ENCODE measurements at regions not wholly inside any gene's neighbourhood (a gene's known extent, or its start where the extent isn't known, plus 50 kb on each side); places are given as distances from the start of the nearest gene placed in this dataset.
A peak's percentile ranks its signal among the peaks of the same experiment; 100 is the strongest.

DNA sequence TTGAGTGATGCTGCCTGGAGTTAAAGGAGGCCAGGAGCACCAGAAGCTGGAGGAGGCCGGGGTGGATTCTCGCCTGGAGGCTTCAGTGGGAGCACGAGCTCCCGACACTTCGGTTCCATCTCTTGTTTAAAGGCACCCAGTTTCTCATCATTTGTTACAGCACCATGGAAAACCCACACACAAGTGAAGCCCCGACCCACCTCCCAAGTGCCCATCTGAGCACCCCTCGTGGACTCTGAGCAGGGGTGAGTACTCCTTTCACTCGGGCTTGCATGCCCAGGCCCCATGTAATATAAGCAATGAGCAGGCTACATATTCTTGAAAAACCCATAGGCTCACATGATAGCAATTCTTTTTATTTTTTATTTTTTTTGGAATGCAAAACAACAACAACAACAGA is 196.9 kb upstream of the MAF start:
- no peak for TF ChIP-seq POLR2A (IDR thresholded peaks at IDR 0.05)
- TF ChIP-seq, protein P1, sequence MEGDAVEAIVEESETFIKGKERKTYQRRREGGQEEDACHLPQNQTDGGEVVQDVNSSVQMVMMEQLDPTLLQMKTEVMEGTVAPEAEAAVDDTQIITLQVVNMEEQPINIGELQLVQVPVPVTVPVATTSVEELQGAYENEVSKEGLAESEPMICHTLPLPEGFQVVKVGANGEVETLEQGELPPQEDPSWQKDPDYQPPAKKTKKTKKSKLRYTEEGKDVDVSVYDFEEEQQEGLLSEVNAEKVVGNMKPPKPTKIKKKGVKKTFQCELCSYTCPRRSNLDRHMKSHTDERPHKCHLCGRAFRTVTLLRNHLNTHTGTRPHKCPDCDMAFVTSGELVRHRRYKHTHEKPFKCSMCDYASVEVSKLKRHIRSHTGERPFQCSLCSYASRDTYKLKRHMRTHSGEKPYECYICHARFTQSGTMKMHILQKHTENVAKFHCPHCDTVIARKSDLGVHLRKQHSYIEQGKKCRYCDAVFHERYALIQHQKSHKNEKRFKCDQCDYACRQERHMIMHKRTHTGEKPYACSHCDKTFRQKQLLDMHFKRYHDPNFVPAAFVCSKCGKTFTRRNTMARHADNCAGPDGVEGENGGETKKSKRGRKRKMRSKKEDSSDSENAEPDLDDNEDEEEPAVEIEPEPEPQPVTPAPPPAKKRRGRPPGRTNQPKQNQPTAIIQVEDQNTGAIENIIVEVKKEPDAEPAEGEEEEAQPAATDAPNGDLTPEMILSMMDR (IDR thresholded peaks at IDR 0.05), result no peak
- Histone ChIP-seq H3K4me3 (no peak overlapping the region), H3K36me3 (replicated peaks in 1 of 2) (no peaks in the 10 kb centered on the region), H3K4me1 (replicated peaks in 1 of 2) (no peaks in the 10 kb centered on the region), H3K27ac (no peak overlapping the region), H3K27me3 (no peaks in the 10 kb centered on the region), H3K9me3 (replicated peaks in 1 of 3) (no peaks in the 10 kb centered on the region)
- no peak for DNase-seq
- whole genome bisulfite sequencing, 4 donors, result 92 to 95% (median 94%) methylated on average over 8 of the region's 8 CpGs
- intact Hi-C loops (cut with DNase I), result no loop called here

DNA sequence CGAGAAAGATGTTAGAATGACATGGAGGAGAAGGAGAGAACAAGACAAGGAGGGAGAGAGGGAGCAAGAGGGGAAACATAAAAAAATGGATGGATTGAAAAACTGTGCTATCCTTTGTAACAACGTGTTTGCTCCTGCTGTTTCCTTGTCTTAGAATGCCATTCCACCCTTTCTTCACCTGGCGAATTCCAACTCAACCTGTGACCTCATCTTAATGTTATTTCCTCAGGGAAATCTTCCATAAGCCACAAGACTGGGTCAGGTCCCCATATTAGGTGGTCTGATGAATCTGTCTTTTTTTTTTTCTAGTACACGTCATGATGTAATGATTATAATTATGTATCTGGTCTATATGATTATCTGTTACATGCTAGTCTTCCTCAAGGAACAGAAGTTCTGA is 195.0 kb upstream of the MAF start:
- Histone ChIP-seq H3K27me3 (no peaks in the 10 kb centered on the region), H3K27ac (no peak overlapping the region), H3K36me3 (replicated peaks in 1 of 2) (no peaks in the 10 kb centered on the region), H3K9me3 (replicated peaks in 1 of 3) (no peaks in the 10 kb centered on the region), H3K4me3 (no peak overlapping the region), H3K4me1 (replicated peaks in 1 of 2) (no peaks in the 10 kb centered on the region)
- intact Hi-C loops (cut with DNase I), result no loop called here
- no peak for TF ChIP-seq POLR2A (IDR thresholded peaks at IDR 0.05)
- TF ChIP-seq, protein P1 (IDR thresholded peaks at IDR 0.05), result no peak
- DNase-seq, result no peak
- 80 to 91% (median 88%) methylated on average over 4 of the region's 4 CpGs for WGBS, 4 donors

DNA sequence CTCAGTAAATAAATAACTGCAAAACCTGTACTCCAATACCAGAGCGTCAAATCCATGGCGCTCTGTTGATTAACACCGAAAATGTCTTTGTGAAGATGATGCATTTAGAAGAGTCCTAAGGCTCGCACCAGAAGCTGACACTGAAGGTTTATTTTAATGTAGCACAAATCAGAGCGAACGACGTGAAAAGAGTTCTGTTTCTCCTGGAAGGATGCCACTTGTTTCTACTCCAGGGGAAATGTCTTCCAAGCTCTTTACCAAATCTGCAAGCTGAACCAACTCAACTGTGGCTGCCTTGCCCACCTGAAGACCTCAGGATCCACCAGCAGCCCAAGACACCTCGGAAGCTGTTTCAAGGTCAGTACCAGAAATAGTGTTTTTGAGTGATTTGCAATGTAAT is 194.4 kb upstream of the MAF start:
- WGBS, 4 donors, result 72 to 77% (median 76%) methylated on average over 8 of the region's 8 CpGs
- Histone ChIP-seq H3K4me3 (no peak overlapping the region), H3K27me3 (no peaks in the 10 kb centered on the region), H3K36me3 (replicated peaks in 1 of 2) (no peaks in the 10 kb centered on the region), H3K4me1 (replicated peaks in 1 of 2) (no peaks in the 10 kb centered on the region), H3K27ac (no peak overlapping the region), H3K9me3 (replicated peaks in 1 of 3) (no peaks in the 10 kb centered on the region)
- intact Hi-C loops (cut with DNase I), result no loop called here
- TF ChIP-seq, protein P1 (IDR thresholded peaks at IDR 0.05), result no peak
- no peak for TF ChIP-seq POLR2A (IDR thresholded peaks at IDR 0.05)
- no peak for DNase-seq

DNA sequence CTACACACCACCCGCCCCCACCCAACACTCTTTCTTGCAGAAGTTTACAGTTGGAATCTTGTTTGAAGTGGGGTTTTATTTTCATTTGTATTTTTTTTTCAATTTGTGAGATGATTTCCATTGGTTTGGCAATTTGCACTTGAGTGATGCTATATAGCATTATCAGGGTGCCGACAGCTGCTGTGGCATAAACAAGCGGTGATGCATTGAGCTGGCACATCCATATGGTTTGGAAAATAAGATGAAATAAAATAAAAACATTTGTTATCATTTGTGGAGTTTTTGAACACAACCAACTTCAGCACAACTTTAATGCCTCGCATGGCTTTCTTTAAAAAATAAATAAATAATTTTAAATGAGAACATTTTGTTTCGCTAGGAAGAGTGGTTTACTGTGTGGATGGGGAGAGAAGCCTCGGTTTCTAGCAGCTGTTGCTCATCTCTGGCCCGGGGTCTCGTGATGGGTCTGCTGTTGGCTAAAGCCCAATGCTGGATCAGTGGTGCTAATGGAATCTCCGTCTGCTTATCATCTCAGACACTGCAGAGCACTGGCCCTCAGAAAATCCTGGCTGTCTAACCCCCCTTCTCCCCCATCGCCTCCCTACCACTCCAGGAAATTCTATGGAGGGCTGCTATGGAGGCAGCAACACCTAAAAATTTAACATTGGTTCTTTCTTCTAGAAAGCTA is 192.3 kb upstream of the MAF start:
- no peaks in the 10 kb centered on the region for H3K27me3 ChIP-seq
- H3K4me3 ChIP-seq, result no peak overlapping the region
- TF ChIP-seq, protein P1 (IDR thresholded peaks at IDR 0.05), result no peak
- TF ChIP-seq POLR2A (IDR thresholded peaks at IDR 0.05), result no peak
- peak in 1 of 7 donors; percentile 18 for DNase-seq
- H3K36me3 ChIP-seq (replicated peaks in 1 of 2), result no peaks in the 10 kb centered on the region
- H3K9me3 ChIP-seq (replicated peaks in 1 of 3), result no peaks in the 10 kb centered on the region
- WGBS, 4 donors, result 71 to 87% (median 78%) methylated on average over 9 to 10 of the region's 10 CpGs
- H3K27ac ChIP-seq, result no peak overlapping the region
- H3K4me1 ChIP-seq (replicated peaks in 1 of 2), result no peaks in the 10 kb centered on the region
- intact Hi-C loops (cut with DNase I), result no loop called here
